Neuronal stem cell (in vitro differentiated cells): ENCODE measurements at regions not wholly inside any gene's neighbourhood (a gene's known extent, or its start where the extent isn't known, plus 50 kb on each side); places are given as distances from the start of the nearest gene placed in this dataset.
"Not testable (repeated sequence)": the region's sequence is repeated elsewhere in the genome, so short reads cannot be mapped to it uniquely, and the experiment has no call there.

ENCODE experiments used
- DNase-seq: peaks from one replicate; pipeline ENCODE4 v3.0.0-alpha.2; 2013; ENCODE audit warnings: low spot score
- H2AFZ ChIP-seq: one replicate; pipeline ENCODE4 v1.6.1; 2013; ENCODE audit warnings: mild to moderate bottlenecking, low read length, inconsistent platforms
- H2AK5ac ChIP-seq: 2 replicates; pipeline ENCODE4 v1.6.1; 2013; ENCODE audit warnings: low read depth, mild to moderate bottlenecking, inconsistent platforms, low read length, moderate library complexity, mixed read lengths
- H2BK120ac ChIP-seq: 2 replicates; pipeline ENCODE4 v1.6.1; 2013; ENCODE audit warnings: low read depth, mild to moderate bottlenecking, inconsistent platforms, low read length, moderate library complexity, mixed read lengths
- H2BK12ac ChIP-seq: one replicate; pipeline ENCODE4 v1.6.1; 2013; ENCODE audit warnings: low read length, inconsistent platforms
- H2BK15ac ChIP-seq: 2 replicates; pipeline ENCODE4 v1.6.1; 2013; ENCODE audit warnings: mild to moderate bottlenecking, low read length, inconsistent platforms, mixed read lengths
- H2BK5ac ChIP-seq: one replicate; pipeline ENCODE4 v1.6.1; 2013; ENCODE audit warnings: inconsistent platforms, mild to moderate bottlenecking, low read length, moderate library complexity
- H3K14ac ChIP-seq: one replicate; pipeline ENCODE4 v1.6.1; 2013; ENCODE audit warnings: low read length, inconsistent platforms
- H3K18ac ChIP-seq: 2 replicates; pipeline ENCODE4 v1.6.1; 2013; ENCODE audit warnings: low read length, inconsistent platforms
- H3K23ac ChIP-seq: 2 replicates; pipeline ENCODE4 v1.6.1; 2013; ENCODE audit warnings: low read depth, mild to moderate bottlenecking, mixed read lengths, low read length, inconsistent platforms; ENCODE audit not compliant: poor library complexity
- H3K27ac ChIP-seq: replicated peaks from 3 replicates; pipeline ENCODE4 v1.5.1; 2013; ENCODE audit warnings: low read length, inconsistent platforms
- H3K27me3 ChIP-seq, 3 experiments: 2 replicates each; pipeline ENCODE4 v1.6.1; 2013; ENCODE audit warnings: low read length in 3 of 3, mild to moderate bottlenecking in 2 of 3, inconsistent platforms in 1 of 3, low read depth in 1 of 3, mixed read lengths in 1 of 3, moderate library complexity in 1 of 3; ENCODE audit not compliant: control insufficient read depth in 3 of 3, insufficient read depth in 3 of 3
- H3K36me3 ChIP-seq, 2 donors: replicated peaks in 1 of 2; 2 replicates each; pipeline ENCODE4 v1.6.1; 2013; ENCODE audit warnings: low read length in 2 of 2; ENCODE audit not compliant: control insufficient read depth in 2 of 2, insufficient read depth in 2 of 2
- H3K4ac ChIP-seq: 2 replicates; pipeline ENCODE4 v1.6.1; 2013; ENCODE audit warnings: inconsistent platforms, mild to moderate bottlenecking, low read length, moderate library complexity
- H3K4me1 ChIP-seq, 2 donors: 1 replicate in 1 of 2; 2 replicates in 1 of 2; pipeline ENCODE4 v1.6.1; 2013; ENCODE audit warnings: low read length in 2 of 2, low read depth in 1 of 2; ENCODE audit not compliant: control insufficient read depth in 2 of 2, insufficient read depth in 1 of 2
- H3K4me2 ChIP-seq: one replicate; pipeline ENCODE4 v1.6.1; 2013; ENCODE audit warnings: mild to moderate bottlenecking, low read length, inconsistent platforms; ENCODE audit not compliant: insufficient read depth, poor library complexity, severe bottlenecking
- H3K4me3 ChIP-seq, 2 donors: 2 replicates each; pipeline ENCODE4 v1.5.1; 2013; ENCODE audit warnings: low read length in 2 of 2, mild to moderate bottlenecking in 2 of 2, inconsistent platforms in 1 of 2, moderate library complexity in 1 of 2
- H3K79me1 ChIP-seq: one replicate; pipeline ENCODE4 v1.6.1; 2013; ENCODE audit warnings: low read depth, mild to moderate bottlenecking, inconsistent platforms, low read length, moderate library complexity
- H3K9ac ChIP-seq: one replicate; pipeline ENCODE4 v1.6.1; 2013; ENCODE audit warnings: mild to moderate bottlenecking, low read depth, low read length, inconsistent platforms; ENCODE audit not compliant: poor library complexity
- H3K9me3 ChIP-seq, 2 donors: replicated peaks in 1 of 2; 2 replicates each; pipeline versions ENCODE3 to v1.6.1; 2013; ENCODE audit warnings: low read length in 2 of 2, mild to moderate bottlenecking in 2 of 2, inconsistent platforms in 1 of 2, low read depth in 1 of 2, mixed read lengths in 1 of 2, moderate library complexity in 1 of 2; ENCODE audit not compliant: control insufficient read depth in 2 of 2, insufficient read depth in 1 of 2
- H4K8ac ChIP-seq: one replicate; pipeline ENCODE4 v1.6.1; 2013; ENCODE audit warnings: low read depth, mild to moderate bottlenecking, inconsistent platforms, low read length, moderate library complexity
- H4K91ac ChIP-seq: one replicate; pipeline ENCODE4 v1.6.1; 2013; ENCODE audit warnings: low read length, low read depth, mild to moderate bottlenecking, inconsistent platforms; ENCODE audit not compliant: poor library complexity
- WGBS, 2 donors: extraction: QIAGEN DNeasy Blood & Tissue Kit; methylation state at CpG; one replicate each; pipeline ENCODE4 v1.1.7; 2013; ENCODE audit warnings: missing lambda C conversion rate in 2 of 2, mixed read lengths in 1 of 2; ENCODE audit not compliant: insufficient read length in 2 of 2, insufficient replicate concordance in 1 of 2; ENCODE audit errors: extremely low coverage in 2 of 2; 5-methylcytosine and 5-hydroxymethylcytosine counted together

DNA sequence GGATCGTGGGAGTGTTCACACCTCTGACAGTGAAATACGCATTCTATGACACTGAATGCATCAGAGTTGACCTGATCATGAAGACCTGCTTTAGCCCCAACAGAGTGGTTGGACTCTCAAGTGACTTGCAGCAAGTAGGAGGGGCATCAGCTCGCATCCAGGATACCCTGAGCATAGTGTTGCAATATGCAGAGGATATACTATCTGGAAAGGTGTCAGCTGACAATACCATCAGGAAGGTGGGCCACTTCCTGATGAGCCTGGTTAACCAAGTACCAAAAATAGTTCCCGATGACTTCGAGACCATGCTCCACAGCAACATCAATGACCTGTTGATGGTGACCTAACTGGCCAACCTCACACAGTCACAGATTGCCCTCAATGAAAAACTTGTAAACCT lies 190.2 kb upstream of the TPTE start:
- H3K18ac ChIP-seq, H4K8ac ChIP-seq, H2BK15ac ChIP-seq, H2BK120ac ChIP-seq, H3K4me2 ChIP-seq, H3K27ac ChIP-seq, H2AFZ ChIP-seq, H2AK5ac ChIP-seq, H4K91ac ChIP-seq, H2BK12ac ChIP-seq, H3K36me3 ChIP-seq, H3K14ac ChIP-seq, DNase-seq, H3K4ac ChIP-seq, H2BK5ac ChIP-seq, H3K23ac ChIP-seq, H3K9ac ChIP-seq, H3K4me1 ChIP-seq, H3K27me3 ChIP-seq, H3K79me1 ChIP-seq: not testable (repeated sequence)
- H3K9me3 ChIP-seq, result peaks cover 6 to 16% of the 10 kb centered on the region in 2 donors
- H3K4me3 ChIP-seq, result peak overlapping the region in 1 of 2 donors; percentile 1
- no CpG with 5 or more reads among the region's 5 CpGs for WGBS, 2 donors

DNA sequence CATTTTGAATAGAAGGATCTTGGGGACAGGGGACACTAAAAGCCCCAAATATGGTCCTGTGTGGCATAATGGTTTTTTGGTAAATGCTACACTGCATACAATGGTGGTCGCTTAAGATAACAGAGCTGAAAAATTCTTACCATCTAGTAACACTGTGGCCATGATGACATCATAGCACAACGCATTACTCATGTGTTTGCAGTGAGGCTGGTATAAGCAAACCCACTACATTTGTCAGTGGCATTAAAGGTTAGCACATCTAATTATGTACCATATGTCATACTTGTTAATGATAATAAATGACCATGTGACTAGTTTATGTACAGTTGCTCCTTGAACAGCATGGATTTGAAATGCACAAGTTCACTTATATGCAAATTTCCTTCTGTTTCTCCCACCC lies 188.4 kb upstream of the TPTE start:
- H2BK5ac ChIP-seq, H3K4me1 ChIP-seq, H3K9ac ChIP-seq, H3K18ac ChIP-seq, H4K91ac ChIP-seq, H4K8ac ChIP-seq, H2AFZ ChIP-seq, H3K4ac ChIP-seq, H2BK120ac ChIP-seq, H3K14ac ChIP-seq, H3K23ac ChIP-seq, H3K4me2 ChIP-seq, H3K4me3 ChIP-seq, H3K79me1 ChIP-seq, H2BK15ac ChIP-seq, H3K36me3 ChIP-seq, H3K27me3 ChIP-seq, H2AK5ac ChIP-seq, H2BK12ac ChIP-seq, DNase-seq, H3K27ac ChIP-seq: not testable (repeated sequence)
- peaks cover 0 to 15% of the 10 kb centered on the region in 2 donors for H3K9me3 ChIP-seq
- no CpG with 5 or more reads among the region's 2 CpGs for WGBS, 2 donors

DNA sequence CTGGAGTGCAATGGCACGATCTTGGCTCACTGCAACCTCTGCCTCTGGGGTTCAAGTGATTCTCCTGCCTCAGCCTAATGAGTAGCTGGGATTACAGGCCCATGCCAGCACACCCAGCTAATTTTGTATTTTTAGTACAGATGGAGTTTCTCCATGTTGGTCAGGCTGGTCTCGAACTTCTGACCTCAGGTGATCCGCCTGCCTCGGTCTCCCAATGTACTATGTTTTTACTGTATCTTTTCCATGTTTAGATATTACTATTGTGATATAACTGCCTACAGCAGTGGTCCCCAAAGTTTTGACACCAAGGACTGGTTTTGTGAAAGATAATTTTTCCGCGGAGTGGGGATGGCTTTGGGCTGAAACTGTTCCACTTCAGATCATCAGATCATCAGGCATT lies 187.0 kb upstream of the TPTE start:
- H3K4me3 ChIP-seq, H3K27me3 ChIP-seq, H2BK5ac ChIP-seq, H2BK120ac ChIP-seq, H3K14ac ChIP-seq, H2AK5ac ChIP-seq, H3K36me3 ChIP-seq, H3K4me1 ChIP-seq, H4K8ac ChIP-seq, H3K4ac ChIP-seq, H3K79me1 ChIP-seq, H3K4me2 ChIP-seq, H2AFZ ChIP-seq, H3K23ac ChIP-seq, H3K9ac ChIP-seq, H3K27ac ChIP-seq, H2BK12ac ChIP-seq, H4K91ac ChIP-seq, H2BK15ac ChIP-seq, H3K18ac ChIP-seq, DNase-seq: not testable (repeated sequence)
- WGBS, 2 donors, result no CpG with 5 or more reads among the region's 6 CpGs
- H3K9me3 ChIP-seq, result peaks cover 0 to 15% of the 10 kb centered on the region in 2 donors

DNA sequence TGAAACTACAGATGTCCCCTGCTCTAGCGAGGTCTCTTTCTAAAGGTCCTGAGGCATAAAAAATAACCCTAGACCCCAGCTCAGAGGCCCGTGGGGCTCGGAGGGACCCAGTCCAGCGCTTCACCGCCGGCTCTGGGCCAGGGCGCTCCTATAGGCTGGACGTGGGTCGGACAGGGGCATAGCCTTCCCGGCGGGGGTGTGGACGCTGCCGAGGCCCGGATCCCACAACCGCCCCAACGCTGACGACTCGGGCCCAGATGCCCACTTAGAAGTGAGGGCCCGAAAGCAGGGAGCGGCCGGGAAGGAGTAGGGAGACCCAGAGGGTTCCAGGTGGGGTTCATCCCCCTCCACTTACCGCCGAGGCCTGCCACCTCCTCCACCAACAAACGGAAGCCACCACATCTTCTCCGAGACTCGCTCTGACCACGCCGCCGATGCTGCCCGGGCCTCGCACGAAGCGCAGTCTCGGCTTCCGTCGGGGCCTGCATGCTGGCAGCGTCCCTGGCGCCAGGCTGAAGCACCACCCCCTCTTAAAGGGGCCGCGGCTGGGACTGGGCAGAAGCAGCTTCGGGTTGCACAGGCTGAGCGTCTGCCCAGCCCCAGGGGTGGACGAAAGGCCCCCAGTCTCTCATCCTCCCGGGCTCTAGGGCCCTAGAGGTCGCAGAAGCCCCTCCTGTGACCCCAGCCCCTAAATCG lies 179.0 kb upstream of the TPTE start:
- not testable (repeated sequence) for H4K91ac ChIP-seq, H3K23ac ChIP-seq

More for the DNA sequence above, 179.0 kb upstream of the TPTE start:
- not testable (repeated sequence) for H3K4ac ChIP-seq, H3K79me1 ChIP-seq, H3K4me3 ChIP-seq, H3K18ac ChIP-seq, H2BK5ac ChIP-seq, H3K27me3 ChIP-seq, H4K8ac ChIP-seq, H3K27ac ChIP-seq, H2BK15ac ChIP-seq, H3K9me3 ChIP-seq, H2AK5ac ChIP-seq, H3K14ac ChIP-seq, DNase-seq, H3K4me1 ChIP-seq, H2BK120ac ChIP-seq, H3K9ac ChIP-seq, H3K36me3 ChIP-seq, H2BK12ac ChIP-seq, H2AFZ ChIP-seq, H3K4me2 ChIP-seq
- WGBS, 2 donors, result no CpG with 5 or more reads among the region's 46 CpGs
